ENCODE measurements at regions not wholly inside any gene's neighbourhood (a gene's known extent, or its start where the extent isn't known, plus 50 kb on each side); places are given as distances from the start of the nearest gene placed in this dataset.
A peak's percentile ranks its signal among the peaks of the same experiment; 100 is the strongest.

DNA sequence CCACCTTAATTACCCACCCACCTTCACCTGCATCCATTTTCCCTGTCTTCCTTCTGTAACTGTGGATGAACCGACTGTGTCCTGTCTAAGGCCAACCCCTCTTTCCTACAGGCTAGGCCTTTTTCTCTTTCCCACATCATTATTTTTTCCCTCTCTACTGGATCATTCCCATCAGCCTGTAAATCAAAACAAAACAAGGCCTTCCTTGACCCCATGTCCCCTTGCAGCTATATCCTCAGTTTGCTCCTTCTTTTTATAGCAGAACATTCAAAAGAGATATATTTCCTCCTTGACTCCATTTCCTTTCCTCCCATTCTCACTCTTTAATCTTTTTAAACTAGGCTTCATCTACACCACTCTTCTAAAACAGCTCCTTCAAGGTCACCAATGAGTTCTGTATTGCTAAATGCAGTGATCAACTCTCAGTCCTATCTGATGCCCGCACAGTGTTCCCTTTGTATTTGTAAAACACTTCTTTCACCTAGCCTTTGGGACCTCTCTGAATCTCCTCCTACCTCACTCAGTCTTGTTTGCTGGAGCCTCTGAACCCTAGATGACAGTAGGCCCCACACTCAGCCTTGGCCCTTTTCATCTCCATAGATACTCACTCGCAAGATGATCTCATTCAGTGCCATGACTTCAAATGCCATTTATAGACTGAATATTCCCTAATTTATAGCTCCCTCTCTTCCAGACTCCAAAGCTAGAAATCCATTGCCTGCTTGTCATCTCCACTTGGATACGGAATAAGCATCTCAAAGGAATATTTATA lies 55.7 kb downstream of the CXCR4 start:
- no peak for DNase-seq

DNA sequence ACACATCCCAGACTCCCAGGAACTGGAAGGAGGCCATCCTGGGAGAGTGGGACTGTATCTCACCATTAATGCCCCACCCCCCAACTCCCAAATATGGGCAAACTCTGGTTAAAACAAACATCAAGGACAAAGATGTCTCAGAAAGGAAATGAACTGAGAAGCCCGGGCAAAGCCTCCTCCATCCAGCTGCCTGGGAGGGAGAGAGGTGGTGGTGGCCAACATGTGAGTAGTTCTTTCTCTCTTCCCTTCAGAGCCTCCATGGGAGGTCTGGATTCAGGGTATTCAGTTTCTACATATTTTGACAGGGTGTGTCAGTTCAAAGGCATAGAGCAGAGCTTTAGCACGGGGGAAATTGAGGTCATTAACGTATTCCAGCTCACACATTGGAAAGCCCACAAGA lies 57.5 kb downstream of the CXCR4 start:
- no peak for DNase-seq

DNA sequence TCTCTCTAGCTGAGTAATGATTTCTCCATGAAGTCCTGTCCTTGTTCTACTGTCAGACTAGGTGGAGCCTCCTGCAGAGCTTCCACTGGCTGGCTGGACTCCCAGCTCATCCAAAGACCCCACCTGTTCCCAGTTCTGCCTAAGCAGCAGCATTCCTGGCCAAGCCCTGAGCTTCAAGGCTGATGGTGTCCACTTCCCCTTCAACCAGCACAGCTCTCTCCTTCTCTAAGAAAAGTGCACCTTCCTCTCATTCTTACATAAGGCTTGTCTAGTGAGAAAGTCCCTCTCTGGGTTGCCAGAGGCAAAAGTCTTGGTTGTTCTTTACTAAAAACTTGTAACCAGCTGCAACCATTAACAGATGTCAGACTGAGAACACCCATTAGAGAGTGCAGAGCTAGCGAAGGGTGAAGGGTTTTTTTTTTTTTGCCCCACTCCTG lies 58.9 kb downstream of the CXCR4 start:
- DNase-seq, result no peak

DNA sequence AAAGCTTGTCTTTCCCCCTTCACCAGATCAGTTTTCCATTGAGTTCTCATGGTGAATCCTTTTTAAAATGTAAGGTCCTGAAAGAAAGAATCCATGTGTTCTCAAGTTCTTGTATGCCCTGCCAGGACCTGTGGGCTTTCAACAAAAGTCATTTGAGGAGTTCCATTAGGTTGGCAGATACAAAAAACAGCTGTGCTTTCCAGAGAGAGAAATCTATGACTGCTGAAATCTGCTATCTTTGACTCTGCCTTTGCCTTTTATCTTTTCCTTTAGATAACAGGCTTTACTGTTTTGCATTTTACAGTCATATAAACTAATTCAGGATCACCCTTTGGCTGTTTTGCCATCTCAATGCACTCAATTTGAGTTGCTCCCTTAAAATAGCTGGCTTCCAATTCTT lies 59.7 kb downstream of the CXCR4 start:
- no peak for DNase-seq

DNA sequence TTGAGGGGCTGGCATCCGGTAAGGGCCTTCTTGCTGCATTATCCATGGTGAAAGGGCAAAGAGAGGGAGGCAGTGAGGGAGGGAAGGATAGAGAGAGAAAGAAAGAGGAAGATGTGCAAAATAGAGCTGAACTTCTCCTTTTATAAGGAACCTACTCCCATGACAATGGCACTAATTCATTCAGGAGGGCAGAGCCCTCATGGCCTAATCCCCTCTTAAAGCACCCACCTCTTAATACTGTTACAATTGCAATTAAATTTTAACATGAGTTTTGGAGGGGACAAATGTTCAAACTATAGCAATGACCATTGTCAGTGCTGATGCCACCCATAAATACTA lies 60.2 kb downstream of the CXCR4 start:
- DNase-seq, result no peak

DNA sequence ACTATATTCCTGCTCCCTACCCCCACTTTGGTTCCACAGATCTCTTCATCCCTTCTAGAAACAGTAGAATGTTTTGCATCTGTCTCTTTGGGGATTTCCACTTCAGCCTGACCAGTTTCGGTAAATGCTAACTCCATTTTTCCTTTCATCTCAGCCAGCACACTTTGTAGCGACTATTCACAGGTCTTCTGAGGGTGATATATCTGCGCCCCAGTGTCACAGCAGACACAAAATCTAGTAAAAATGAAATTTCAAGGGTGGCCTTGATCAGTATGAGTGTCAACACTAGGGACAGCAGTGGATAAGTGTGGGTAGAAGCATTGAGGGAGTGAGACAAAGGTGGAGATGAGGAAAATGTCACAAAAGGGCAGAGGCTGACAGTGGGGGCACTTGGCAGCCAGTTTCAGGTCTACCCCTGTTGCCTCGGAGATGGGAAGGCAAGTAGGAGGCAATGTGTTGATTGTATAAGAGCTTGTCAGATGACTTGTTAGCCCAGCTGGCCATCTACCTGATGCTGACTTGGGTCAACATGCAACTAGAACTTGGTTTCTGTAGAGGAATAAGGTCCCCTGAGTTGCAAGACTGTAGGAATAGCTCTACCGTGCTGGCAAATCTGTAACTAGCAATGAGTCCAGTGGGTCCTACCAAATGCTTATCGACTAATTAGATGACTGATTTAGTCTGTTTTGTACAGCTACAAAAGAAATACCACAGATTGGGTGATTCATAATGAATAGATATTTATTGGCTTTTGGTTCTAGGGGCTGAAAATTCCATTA lies 60.7 kb downstream of the CXCR4 start:
- DNase-seq, result no peak

DNA sequence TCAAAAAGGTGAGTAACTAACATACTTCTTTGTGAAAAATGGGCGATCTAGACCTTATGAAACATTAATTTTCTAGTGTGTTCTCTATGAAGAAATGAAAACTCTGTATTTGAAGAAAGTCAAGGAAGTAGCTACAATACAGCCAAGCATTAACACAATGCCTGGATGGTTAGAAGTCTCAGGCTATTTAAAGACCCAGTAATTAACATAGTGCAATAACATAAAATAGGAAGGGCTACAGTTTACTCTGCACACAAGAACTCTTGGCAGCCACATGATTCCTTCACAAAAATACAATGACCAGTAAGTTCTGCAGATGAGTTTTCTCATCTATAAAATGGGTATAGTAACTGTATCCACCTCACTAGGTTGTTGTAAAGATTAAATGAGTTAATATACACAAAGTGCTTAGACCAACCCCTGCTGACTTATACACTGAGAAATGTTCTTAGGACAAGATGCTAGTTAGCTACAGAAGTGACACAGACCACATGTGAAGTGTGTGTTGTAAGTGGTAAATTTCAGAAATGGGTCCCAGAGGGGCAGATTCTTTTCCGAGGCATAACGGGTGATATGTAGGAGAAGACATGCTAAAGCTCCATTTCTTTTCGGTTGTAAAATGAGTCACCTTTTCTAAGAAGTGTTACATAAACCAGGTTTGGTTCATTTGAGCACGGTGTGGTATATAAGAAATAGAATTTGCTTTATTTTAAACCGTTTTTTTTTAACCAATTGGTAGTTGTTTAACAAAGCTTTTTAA lies 61.8 kb downstream of the CXCR4 start:
- no peak for DNase-seq

DNA sequence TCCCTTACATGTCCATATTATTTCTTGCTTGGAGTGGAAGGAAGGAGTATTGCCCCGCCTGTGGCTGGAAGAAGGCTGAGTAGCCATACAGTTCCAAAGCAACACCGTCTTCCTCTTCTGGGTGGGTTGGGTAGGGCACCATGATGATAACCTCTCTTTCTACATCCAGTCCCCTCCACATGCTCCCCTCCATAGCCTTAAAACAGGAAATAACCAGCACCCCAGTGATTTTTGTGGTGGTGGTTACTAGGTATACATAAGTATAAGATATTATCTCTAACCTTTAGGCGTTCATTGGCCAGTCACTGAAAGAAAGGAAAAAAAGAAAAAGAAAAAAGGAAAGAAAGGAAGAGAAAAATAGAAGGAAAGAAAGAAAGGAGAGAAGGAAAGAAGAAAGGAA lies 63.1 kb downstream of the CXCR4 start:
- DNase-seq, result no peak

DNA sequence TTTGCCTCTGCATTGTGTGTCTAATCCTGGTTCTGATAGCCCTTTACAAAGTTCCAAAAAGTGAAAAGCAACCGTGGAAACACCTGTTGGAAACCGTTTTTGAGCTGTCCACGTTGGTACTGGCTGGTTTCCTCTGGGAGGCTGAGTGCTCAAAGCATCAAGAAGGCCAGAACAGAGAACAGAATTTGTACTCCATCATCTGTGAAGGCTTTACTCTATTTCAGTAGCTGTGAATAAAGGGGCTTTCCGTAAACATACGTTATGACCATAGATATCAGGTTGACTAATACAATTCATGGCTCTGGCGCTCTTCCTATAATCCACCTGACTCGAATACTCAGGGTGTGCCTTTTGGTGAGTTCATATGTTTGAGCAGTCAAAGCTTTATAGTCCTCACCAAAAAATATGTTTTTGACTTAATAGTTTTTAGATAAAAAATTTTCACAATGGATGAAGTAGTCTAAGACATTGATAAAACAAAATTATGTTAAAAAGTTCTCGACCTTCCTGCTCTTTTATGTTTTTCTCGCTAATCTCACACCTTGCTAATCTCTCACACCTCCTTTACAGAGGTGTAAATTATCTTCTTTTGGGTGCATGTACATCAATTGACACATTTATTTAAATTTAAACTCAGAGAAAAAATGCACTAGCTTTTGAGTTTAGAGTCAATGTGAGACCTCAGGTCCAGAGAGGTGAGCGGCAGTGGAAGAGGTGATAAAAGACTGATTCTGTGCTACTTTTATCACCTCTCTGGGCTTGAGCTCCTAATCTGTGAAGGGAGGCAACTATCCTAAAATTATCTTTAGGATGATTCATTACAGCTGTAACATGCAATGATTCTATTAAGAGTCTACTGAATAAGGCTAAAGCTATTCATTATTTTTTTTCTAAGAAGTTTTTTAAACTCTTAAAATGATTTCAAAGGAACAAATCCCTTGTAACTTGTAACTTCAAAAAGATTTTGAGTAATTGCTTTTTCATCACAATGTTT lies 65.3 kb downstream of the CXCR4 start:
- no peak for DNase-seq

DNA sequence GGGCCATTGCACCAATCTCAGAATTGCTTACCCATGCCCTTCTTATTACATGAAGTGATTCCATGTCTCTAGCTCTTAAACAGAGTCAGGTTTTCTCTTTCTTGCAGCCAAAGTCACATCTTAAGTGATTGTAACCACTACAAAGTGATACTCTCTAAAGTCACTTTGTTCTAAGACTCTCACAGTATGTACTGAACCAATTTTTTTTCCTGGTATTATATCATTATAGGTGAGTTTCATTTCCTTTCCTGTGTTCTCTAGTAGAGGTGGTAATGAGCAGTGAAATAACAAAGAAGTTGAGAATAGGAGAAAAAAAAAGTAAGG lies 66.3 kb upstream of the DARS1 start:
- DNase-seq, result no peak

DNA sequence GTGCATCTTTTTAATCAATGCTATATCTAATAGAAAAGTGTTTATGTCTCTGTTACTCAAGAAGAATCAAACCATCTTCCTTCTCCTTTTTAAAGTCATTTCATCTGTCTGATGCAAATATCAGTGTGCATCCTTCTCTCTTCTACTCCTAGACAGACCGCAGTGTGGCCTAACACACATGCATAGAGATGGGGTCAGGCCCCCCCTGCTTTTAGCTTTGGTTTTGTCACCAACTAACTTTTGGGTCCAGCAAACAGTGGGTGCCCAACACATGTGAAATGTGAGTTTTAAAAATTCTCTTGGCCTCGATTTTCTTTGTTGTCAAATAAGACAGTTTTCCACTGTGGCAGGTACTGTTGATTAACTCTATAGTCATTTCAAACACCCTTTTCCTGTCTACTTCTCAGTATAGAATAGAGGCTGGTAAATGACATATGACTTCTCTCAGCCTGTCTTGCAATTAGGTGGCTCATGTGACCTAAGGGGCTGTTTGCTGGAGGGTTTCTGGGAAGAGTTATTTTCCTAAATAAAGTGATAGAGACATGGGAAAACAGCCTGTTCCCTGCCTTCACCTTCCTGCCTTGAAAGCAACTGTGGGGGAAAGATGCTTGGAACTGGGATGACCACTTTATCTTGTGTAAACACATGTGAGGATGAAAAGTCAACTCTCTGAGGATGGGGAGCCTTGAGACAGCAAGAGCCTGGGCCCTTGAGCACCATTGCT lies 65.7 kb upstream of the DARS1 start:
- peak; percentile 3 for DNase-seq

DNA sequence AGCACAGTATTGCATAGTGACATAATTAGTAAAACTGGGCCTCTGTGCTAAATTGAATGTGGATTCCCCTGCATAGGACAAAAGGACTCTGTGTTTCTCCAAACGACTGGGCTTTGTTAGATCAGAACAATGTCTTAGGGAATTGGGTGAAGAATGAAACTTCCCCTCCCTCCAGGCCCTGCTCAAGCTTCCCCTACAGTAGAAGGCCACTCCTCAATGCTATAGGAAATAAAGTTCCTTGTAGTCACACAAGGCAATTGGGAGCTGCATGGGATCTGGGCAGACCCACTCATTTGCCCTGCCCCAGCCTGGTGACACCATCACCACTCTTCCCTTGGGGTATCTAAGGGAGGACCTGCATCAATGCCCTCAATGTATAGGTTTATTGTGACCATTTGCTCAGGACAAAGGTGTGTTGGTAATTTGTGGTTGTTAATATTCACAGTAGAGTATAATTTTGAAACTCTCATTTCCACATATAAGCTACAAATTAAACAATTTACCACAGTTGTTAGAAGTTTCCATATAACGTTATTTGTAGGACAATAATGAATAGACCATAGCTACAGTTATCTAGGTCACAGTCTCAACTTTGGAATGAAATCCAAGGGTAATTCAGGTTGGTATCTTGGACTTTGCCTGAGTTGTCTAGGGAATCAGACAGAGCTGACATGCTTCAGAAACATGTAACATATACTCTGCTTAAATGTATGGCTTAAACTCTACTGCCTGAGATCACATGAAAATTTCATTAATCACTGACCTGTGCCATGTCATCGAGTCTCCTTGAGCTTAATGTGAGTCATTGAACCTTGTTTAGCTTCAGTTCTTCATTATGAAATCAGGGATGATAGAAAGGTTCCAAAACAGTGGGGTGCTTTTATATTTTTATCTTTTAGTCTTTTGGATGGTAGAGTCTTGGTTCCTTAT lies 64.8 kb upstream of the DARS1 start:
- no peak for DNase-seq

DNA sequence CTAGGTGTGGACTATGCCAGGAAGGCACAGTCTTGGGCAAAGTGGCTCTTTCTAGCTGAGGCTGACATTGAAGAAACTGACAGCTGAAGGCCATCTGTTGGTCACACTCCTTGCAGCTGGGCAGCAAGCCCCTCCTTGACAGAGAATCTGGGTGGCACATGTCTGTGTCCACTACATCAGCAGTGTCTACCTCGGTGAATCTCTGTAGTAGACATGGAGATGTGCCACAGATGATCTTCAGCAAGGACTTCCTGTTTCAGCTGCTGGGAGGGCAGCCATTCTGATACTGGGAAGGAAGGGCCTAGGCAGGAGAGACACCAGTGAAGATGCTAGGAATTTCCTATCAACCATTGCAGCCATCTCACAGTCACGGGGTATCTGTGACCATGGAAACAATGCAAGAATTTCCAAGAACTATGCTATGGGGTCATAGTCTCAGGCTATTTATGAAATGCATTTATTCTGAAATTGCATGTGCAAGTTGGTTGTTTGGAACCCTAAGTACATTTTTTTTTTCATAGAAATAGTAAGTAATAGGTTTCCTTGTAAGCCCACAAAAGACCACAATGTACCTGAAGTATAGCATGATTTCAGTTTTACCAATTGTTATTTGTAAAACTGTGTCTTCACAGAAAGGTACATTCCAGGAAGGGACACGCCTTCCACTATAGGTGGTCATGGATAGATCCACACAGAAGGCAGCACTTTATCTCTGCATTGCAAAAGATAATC lies 63.8 kb upstream of the DARS1 start:
- no peak for DNase-seq

DNA sequence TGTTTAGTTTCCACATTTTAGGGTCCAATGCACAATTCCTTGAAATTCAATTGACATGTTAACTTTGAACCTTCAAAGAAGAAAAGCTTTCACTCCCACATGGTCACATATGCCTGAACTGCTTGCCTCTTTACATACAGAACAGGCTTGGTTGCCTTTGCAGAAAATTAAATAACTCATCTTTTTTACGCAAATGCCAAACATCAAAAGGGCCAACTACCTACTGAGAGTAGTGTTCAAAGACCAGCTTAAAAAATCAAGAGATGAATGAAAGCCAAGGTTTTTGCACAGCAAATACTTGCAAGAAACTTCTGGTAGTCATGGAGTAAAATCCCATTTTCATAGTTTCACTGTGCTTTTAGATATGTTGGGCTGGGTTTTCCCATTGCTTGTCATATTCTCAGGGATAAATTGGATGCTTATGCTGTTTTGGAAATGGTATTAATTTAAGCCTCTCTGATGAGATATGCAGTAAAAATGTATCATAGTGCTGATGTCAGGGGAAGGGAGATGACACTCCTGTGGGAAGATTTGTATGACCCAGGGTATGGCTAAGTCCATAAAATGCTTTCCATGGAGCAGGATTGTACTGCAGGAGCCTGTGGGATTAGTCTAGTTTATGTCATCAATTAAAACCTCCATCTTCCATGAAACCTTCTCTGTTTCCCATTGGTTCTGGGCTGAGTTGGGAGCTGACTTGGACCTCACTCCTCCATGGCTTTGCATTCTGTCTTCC lies 60.6 kb upstream of the DARS1 start:
- DNase-seq, result no peak

DNA sequence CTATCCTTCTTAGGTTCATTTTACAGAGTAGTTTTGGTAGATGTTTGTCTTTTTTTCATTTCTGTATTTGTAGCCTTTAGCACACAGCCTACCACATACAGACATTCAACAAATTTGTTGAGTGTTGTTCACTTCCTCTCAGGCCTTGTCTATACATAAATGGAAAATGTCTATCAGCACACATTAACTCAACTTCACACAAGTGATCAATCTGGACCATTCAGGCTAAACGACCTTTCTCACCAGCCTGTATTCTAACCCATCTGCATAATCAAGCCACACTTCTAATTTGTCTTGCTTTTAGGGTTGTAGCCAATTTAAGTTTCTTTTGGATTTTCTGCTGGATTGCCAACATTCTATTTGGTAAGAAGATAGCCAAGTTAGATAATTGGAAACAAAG lies 59.9 kb upstream of the DARS1 start:
- DNase-seq, result no peak

Data from NCI-H510A (cell line).